H1 (cell line): ENCODE measurements at regions not wholly inside any gene's neighbourhood (a gene's known extent, or its start where the extent isn't known, plus 50 kb on each side); places are given as distances from the start of the nearest gene placed in this dataset.

Experiments
- ASH2L ChIP-seq: fragments of 200-600, 300-600 bp; sonication (generic); IDR thresholded peaks from one replicate; pipeline ENCODE4 v1.7.1; 2017; ENCODE audit warnings: low read length
- POLR2A ChIP-seq, 2 experiments: IDR thresholded peaks; 1 replicate in 1 of 2; 2 replicates in 1 of 2; pipeline ENCODE4 v1.6.1; 2011; ENCODE audit warnings: low read depth in 2 of 2, low read length in 2 of 2, mild to moderate bottlenecking in 2 of 2; ENCODE audit errors: control extremely low read depth in 1 of 2

- TF ChIP-seq ASH2L (no peak), POLR2A (IDR thresholded peaks at IDR 0.05; ENCODE audit: control extremely low read depth in 1 of 2, low read depth in 2 of 2, low read length in 2 of 2) (no peak)
Observed at GRCh38 chr4:45043911-45044310, 317.6 kb upstream of the GNPDA2 start.
